Fibroblast of skin of scalp (primary cell): ENCODE measurements at regions not wholly inside any gene's neighbourhood (a gene's known extent, or its start where the extent isn't known, plus 50 kb on each side); places are given as distances from the start of the nearest gene placed in this dataset.
A peak's percentile ranks its signal among the peaks of the same experiment; 100 is the strongest.
"Not testable (repeated sequence)": the region's sequence is repeated elsewhere in the genome, so short reads cannot be mapped to it uniquely, and the experiment has no call there.

Source experiments
- DNase-seq: peaks from one replicate; pipeline ENCODE4 v3.0.0-alpha.2; 2013

- no peak for DNase-seq
Measured at GRCh38 chr10:15428681-15429080, 57.6 kb upstream of the FAM171A1 start.

- peak; percentile 71 for DNase-seq
Measured at GRCh38 chr10:15427843-15428414, 56.8 kb upstream of the FAM171A1 start.

- DNase-seq = no peak
Measured at GRCh38 chr10:15426558-15426957, 55.5 kb upstream of the FAM171A1 start.

GRCh38 chr10:15426115-15426514 is 55.0 kb upstream of the FAM171A1 start:
- no peak for DNase-seq

- not testable (repeated sequence) for DNase-seq
Measured at GRCh38 chr10:15421875-15422274, 50.8 kb upstream of the FAM171A1 start.
